Loucy (cell line): ENCODE measurements at regions not wholly inside any gene's neighbourhood (a gene's known extent, or its start where the extent isn't known, plus 50 kb on each side); places are given as distances from the start of the nearest gene placed in this dataset.

Source experiments
- EZH2phosphoT487 ChIP-seq: fragments of 200-600 bp; IDR thresholded peaks from 2 replicates; pipeline ENCODE4 v1.6.1; 2018; ENCODE audit warnings: antibody characterized with exemption, mild to moderate bottlenecking, moderate library complexity, borderline replicate concordance
- TF ChIP-seq, protein P1 (sequence below): fragments of 200-600 bp; sonication (generic); conservative IDR thresholded peaks from 2 replicates; pipeline ENCODE4 v1.5.1; 2014; ENCODE audit warnings: mild to moderate bottlenecking, antibody characterized with exemption, low read length

DNA sequence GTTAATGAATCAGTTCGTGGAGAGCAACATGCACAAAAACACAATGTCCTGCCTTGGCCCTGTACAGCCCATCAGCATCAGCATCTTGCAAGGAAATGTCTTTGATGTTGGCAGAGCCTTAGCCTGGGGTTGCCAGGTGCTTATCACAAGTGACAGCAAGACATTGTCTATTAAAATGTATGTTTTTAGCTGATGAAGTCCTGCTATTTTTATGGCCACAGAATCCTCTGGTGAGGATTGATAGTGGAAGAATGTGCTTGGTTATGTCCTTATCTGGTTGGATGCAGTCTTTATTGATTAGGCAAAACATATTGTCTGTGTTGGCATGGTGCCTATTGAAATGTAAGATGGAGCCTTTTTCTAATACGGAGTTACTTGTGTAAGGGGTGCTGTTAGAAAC, 1427.0 kb upstream of the MIR17HG start:
- TF ChIP-seq, protein P1, sequence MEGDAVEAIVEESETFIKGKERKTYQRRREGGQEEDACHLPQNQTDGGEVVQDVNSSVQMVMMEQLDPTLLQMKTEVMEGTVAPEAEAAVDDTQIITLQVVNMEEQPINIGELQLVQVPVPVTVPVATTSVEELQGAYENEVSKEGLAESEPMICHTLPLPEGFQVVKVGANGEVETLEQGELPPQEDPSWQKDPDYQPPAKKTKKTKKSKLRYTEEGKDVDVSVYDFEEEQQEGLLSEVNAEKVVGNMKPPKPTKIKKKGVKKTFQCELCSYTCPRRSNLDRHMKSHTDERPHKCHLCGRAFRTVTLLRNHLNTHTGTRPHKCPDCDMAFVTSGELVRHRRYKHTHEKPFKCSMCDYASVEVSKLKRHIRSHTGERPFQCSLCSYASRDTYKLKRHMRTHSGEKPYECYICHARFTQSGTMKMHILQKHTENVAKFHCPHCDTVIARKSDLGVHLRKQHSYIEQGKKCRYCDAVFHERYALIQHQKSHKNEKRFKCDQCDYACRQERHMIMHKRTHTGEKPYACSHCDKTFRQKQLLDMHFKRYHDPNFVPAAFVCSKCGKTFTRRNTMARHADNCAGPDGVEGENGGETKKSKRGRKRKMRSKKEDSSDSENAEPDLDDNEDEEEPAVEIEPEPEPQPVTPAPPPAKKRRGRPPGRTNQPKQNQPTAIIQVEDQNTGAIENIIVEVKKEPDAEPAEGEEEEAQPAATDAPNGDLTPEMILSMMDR, result no peak
- no peak for TF ChIP-seq EZH2phosphoT487
